H1 (cell line): ENCODE measurements at regions not wholly inside any gene's neighbourhood (a gene's known extent, or its start where the extent isn't known, plus 50 kb on each side); places are given as distances from the start of the nearest gene placed in this dataset.

Experiments used
- CTCF ChIA-PET: fragments of 300-600 bp; sonication (Branson Sonifier 250); formaldehyde crosslinking; loops from one replicate; lab custom pipeline; 2021; ENCODE audit not compliant: partially characterized antibody; lab: Charles Lee
- POLR2A ChIA-PET: fragments of 300-600 bp; sonication (Branson Sonifier 250); formaldehyde crosslinking; loops from one replicate; lab custom pipeline; 2021; ENCODE audit warnings: inconsistent platforms; ENCODE audit not compliant: partially characterized antibody; lab: Charles Lee
- DNase-seq, 2 experiments: peaks; one replicate each; pipeline versions ENCODE4 v3.0.0 to v3.0.0-alpha.2; 2010 to 2022; ENCODE audit warnings: low spot score in 2 of 2, low read depth in 1 of 2, mixed read lengths in 1 of 2
- FAIRE-seq: peaks from 2 replicates; lab custom pipeline; 2011; peaks lifted over from hg19 to GRCh38; lab: Jason Lieb, UNC
- H2AFZ ChIP-seq: 2 replicates; pipeline ENCODE4 v1.8.1; 2012; ENCODE audit warnings: low read length, inconsistent platforms
- H2AK5ac ChIP-seq: 2 replicates; pipeline ENCODE4 v1.6.1; 2013; ENCODE audit warnings: low read depth, low read length
- H2BK120ac ChIP-seq: replicated peaks from 2 replicates; pipeline ENCODE3; 2013; ENCODE audit warnings: low read depth, low read length, inconsistent platforms
- H2BK12ac ChIP-seq: 2 replicates; pipeline ENCODE4 v1.6.1; 2013; ENCODE audit warnings: low read depth, low read length
- H2BK15ac ChIP-seq: 2 replicates; pipeline ENCODE4 v1.6.1; 2013; ENCODE audit warnings: low read length
- H2BK20ac ChIP-seq: 2 replicates; pipeline ENCODE4 v1.6.1; 2013; ENCODE audit warnings: low read length
- H2BK5ac ChIP-seq: 2 replicates; pipeline ENCODE4 v1.6.1; 2013; ENCODE audit warnings: low read depth, low read length
- H3K14ac ChIP-seq: 2 replicates; pipeline ENCODE4 v1.6.1; 2013; ENCODE audit warnings: inconsistent platforms; ENCODE audit not compliant: insufficient read length
- H3K18ac ChIP-seq: 2 replicates; pipeline ENCODE4 v1.6.1; 2013; ENCODE audit warnings: low read length; ENCODE audit errors: extremely low read depth
- H3K23ac ChIP-seq: 2 replicates; pipeline ENCODE4 v1.6.1; 2013; ENCODE audit warnings: inconsistent platforms; ENCODE audit not compliant: insufficient read length
- H3K23me2 ChIP-seq: 2 replicates; pipeline ENCODE4 v1.6.1; 2013; ENCODE audit warnings: low read depth, low read length
- H3K27ac ChIP-seq: 2 replicates; pipeline ENCODE4 v1.6.1; 2011; ENCODE audit warnings: low read depth, low read length, inconsistent platforms
- H3K27me3 ChIP-seq, 4 experiments: replicated peaks in 1 of 4; 1 replicate in 1 of 4; 2 replicates in 3 of 4; pipeline versions ENCODE4 v1.6.1 to v1.8.1; 2011 to 2013; ENCODE audit warnings: low read length in 3 of 4, mild to moderate bottlenecking in 3 of 4, inconsistent platforms in 2 of 4, mixed read lengths in 2 of 4, moderate library complexity in 1 of 4; ENCODE audit not compliant: control insufficient read depth in 3 of 4, insufficient read depth in 3 of 4; ENCODE audit errors: extremely low read depth in 1 of 4
- H3K36me3 ChIP-seq, 4 experiments: 2 replicates each; pipeline versions ENCODE4 v1.6.1 to v1.8.1; 2011 to 2013; ENCODE audit warnings: mild to moderate bottlenecking in 4 of 4, low read length in 3 of 4, moderate library complexity in 2 of 4, control low read depth in 1 of 4, inconsistent platforms in 1 of 4; ENCODE audit not compliant: insufficient read depth in 4 of 4, control insufficient read depth in 2 of 4
- H3K4ac ChIP-seq: replicated peaks from 2 replicates; pipeline ENCODE3; 2013; ENCODE audit warnings: low read length, low read depth, mixed read lengths, inconsistent platforms; ENCODE audit not compliant: insufficient read length
- H3K4me1 ChIP-seq, 4 experiments: replicated peaks in 1 of 4; 1 replicate in 1 of 4; 2 replicates in 3 of 4; pipeline versions ENCODE4 v1.6.1 to v1.8.1; 2011 to 2013; ENCODE audit warnings: low read length in 3 of 4, inconsistent platforms in 2 of 4, mixed read lengths in 1 of 4; ENCODE audit not compliant: insufficient read depth in 4 of 4, control insufficient read depth in 3 of 4
- H3K4me2 ChIP-seq, 2 experiments: 2 replicates each; pipeline versions ENCODE4 v1.6.1 to v1.8.1; 2011 to 2013; ENCODE audit warnings: low read depth in 2 of 2, low read length in 2 of 2, control low read depth in 1 of 2, inconsistent platforms in 1 of 2, mild to moderate bottlenecking in 1 of 2; ENCODE audit not compliant: insufficient read depth in 1 of 2
- H3K4me3 ChIP-seq, 4 experiments: fragments of 200-600, 300-600 bp in 1 of 4; sonication (generic), shearing (Covaris generic), sonication (Bioruptor Twin) in 1 of 4; 2 replicates each; pipeline versions ENCODE4 v1.5.1 to v1.8.1; 2011 to 2016; ENCODE audit warnings: low read length in 4 of 4, low read depth in 3 of 4, control low read depth in 2 of 4, inconsistent platforms in 2 of 4, mild to moderate bottlenecking in 2 of 4, mixed read lengths in 1 of 4, moderate library complexity in 1 of 4; ENCODE audit not compliant: insufficient read depth in 2 of 4; ENCODE audit errors: extremely low read depth in 1 of 4
- H3K56ac ChIP-seq: replicated peaks from 2 replicates; pipeline ENCODE3; 2013; ENCODE audit warnings: low read depth, mild to moderate bottlenecking, mixed read lengths, low read length, inconsistent platforms; ENCODE audit not compliant: insufficient read length
- H3K79me1 ChIP-seq: 2 replicates; pipeline ENCODE4 v1.6.1; 2013; ENCODE audit warnings: low read depth, low read length, control low read depth
- H3K79me2 ChIP-seq, 2 experiments: 2 replicates each; pipeline versions ENCODE4 v1.6.1 to v1.8.1; 2012 to 2013; ENCODE audit warnings: low read length in 2 of 2, mild to moderate bottlenecking in 2 of 2, inconsistent platforms in 1 of 2; ENCODE audit not compliant: insufficient read depth in 2 of 2, control insufficient read depth in 1 of 2
- H3K9ac ChIP-seq, 4 experiments: replicated peaks in 1 of 4; 1 replicate in 1 of 4; 2 replicates in 3 of 4; pipeline versions ENCODE4 v1.6.1 to v1.8.1; 2011 to 2013; ENCODE audit warnings: low read depth in 3 of 4, low read length in 3 of 4, control low read depth in 2 of 4, mild to moderate bottlenecking in 2 of 4, moderate library complexity in 2 of 4, inconsistent platforms in 1 of 4; ENCODE audit errors: extremely low read depth in 1 of 4
- H3K9me3 ChIP-seq, 2 experiments: 2 replicates each; pipeline versions ENCODE4 v1.6.1 to v1.8.1; 2012 to 2013; ENCODE audit warnings: mild to moderate bottlenecking in 2 of 2, moderate library complexity in 2 of 2, control low read depth in 1 of 2, inconsistent platforms in 1 of 2, low read depth in 1 of 2, low read length in 1 of 2, mixed read lengths in 1 of 2; ENCODE audit not compliant: insufficient read depth in 2 of 2
- H4K20me1 ChIP-seq, 2 experiments: replicated peaks in 1 of 2; 2 replicates each; pipeline versions ENCODE3 to v1.8.1; 2011 to 2013; ENCODE audit warnings: inconsistent platforms in 2 of 2, low read length in 2 of 2, mild to moderate bottlenecking in 1 of 2; ENCODE audit not compliant: insufficient read depth in 2 of 2, control insufficient read depth in 1 of 2
- H4K5ac ChIP-seq: 2 replicates; pipeline ENCODE4 v1.6.1; 2013; ENCODE audit warnings: low read length, low read depth, mixed read lengths, inconsistent platforms; ENCODE audit not compliant: insufficient read length
- H4K8ac ChIP-seq: 2 replicates; pipeline ENCODE4 v1.8.0; 2013; ENCODE audit warnings: mild to moderate bottlenecking, moderate library complexity, low read length, inconsistent platforms; ENCODE audit not compliant: insufficient read depth; ENCODE audit errors: extremely low read depth
- H4K91ac ChIP-seq: replicated peaks from 2 replicates; pipeline ENCODE3; 2013; ENCODE audit warnings: low read length, mixed read lengths, inconsistent platforms; ENCODE audit not compliant: insufficient read length
- BCL11A ChIP-seq, 2 experiments: IDR thresholded peaks; one replicate each; pipeline ENCODE4 v1.6.1; 2011; ENCODE audit warnings: low read depth in 2 of 2, low read length in 2 of 2, mild to moderate bottlenecking in 2 of 2
- CHD1 ChIP-seq: IDR thresholded peaks from 2 replicates; pipeline ENCODE4 v1.6.1; 2012; ENCODE audit warnings: low read depth, low read length, improper control_type of control experiment
- GABPA ChIP-seq: IDR thresholded peaks from 2 replicates; pipeline ENCODE4 v1.6.1; 2011; ENCODE audit warnings: mild to moderate bottlenecking, low read length, moderate library complexity, borderline replicate concordance; ENCODE audit not compliant: insufficient read depth
- HDAC2 ChIP-seq, 2 experiments: fragments of 300-600 bp in 1 of 2; sonication (generic) in 1 of 2; IDR thresholded peaks; 2 replicates each; pipeline ENCODE4 v1.6.1; 2011 to 2012; ENCODE audit warnings: low read depth in 2 of 2, low read length in 2 of 2, mild to moderate bottlenecking in 2 of 2, moderate library complexity in 2 of 2, borderline replicate concordance in 1 of 2, inconsistent platforms in 1 of 2
- MAFK ChIP-seq: IDR thresholded peaks from 2 replicates; pipeline ENCODE4 v1.6.1; 2012; ENCODE audit warnings: low read depth, mild to moderate bottlenecking, improper control_type of control experiment, low read length
- PHF8 ChIP-seq: fragments of 200-600 bp; sonication (generic); conservative IDR thresholded peaks from 2 replicates; pipeline ENCODE4 v1.7.1; 2012; ENCODE audit warnings: low read depth, mild to moderate bottlenecking, inconsistent platforms, low read length, moderate library complexity
- RAD21 ChIP-seq, 2 experiments: IDR thresholded peaks in 1 of 2; conservative IDR thresholded peaks in 1 of 2; 2 replicates each; pipeline ENCODE4 v1.6.1; 2011; ENCODE audit warnings: low read depth in 2 of 2, low read length in 2 of 2, improper control_type of control experiment in 1 of 2, inconsistent platforms in 1 of 2, mild to moderate bottlenecking in 1 of 2, moderate library complexity in 1 of 2
- SIRT6 ChIP-seq: IDR thresholded peaks from one replicate; pipeline ENCODE4 v1.7.1; 2012; ENCODE audit warnings: low read length, inconsistent platforms
- SP1 ChIP-seq: IDR thresholded peaks from 2 replicates; pipeline ENCODE4 v1.6.1; 2011; ENCODE audit warnings: low read depth, low read length
- SRF ChIP-seq: IDR thresholded peaks from 2 replicates; pipeline ENCODE4 v1.6.1; 2011; ENCODE audit warnings: mild to moderate bottlenecking, low read depth, low read length, moderate library complexity
- SUZ12 ChIP-seq: fragments of 200-600 bp; sonication (generic); IDR thresholded peaks from 2 replicates; pipeline ENCODE4 v1.6.1; 2012; ENCODE audit warnings: mild to moderate bottlenecking, inconsistent platforms, low read length, moderate library complexity, mixed read lengths
- TAF1 ChIP-seq: IDR thresholded peaks from 2 replicates; pipeline ENCODE4 v1.6.1; 2011; ENCODE audit warnings: mild to moderate bottlenecking, low read depth, low read length
- TCF12 ChIP-seq: IDR thresholded peaks from 2 replicates; pipeline ENCODE4 v1.6.1; 2011; ENCODE audit warnings: low read depth, mild to moderate bottlenecking, low read length
- TEAD4 ChIP-seq: IDR thresholded peaks from 2 replicates; pipeline ENCODE4 v1.6.1; 2012; ENCODE audit warnings: low read depth, low read length, inconsistent platforms, mixed read lengths
- YY1 ChIP-seq: IDR thresholded peaks from 2 replicates; pipeline ENCODE4 v1.6.1; 2011; ENCODE audit warnings: low read depth, mild to moderate bottlenecking, low read length
- WGBS, 2 experiments: shearing (Covaris generic) in 1 of 2; methylation state at CpG; one replicate each; pipeline versions ENCODE4 v1.1.6 to v1.1.7; 2013 to 2015; ENCODE audit warnings: low lambda C conversion rate in 2 of 2, mixed read lengths in 2 of 2, inconsistent platforms in 1 of 2, low coverage in 1 of 2, missing lambda C conversion rate in 1 of 2; ENCODE audit not compliant: insufficient replicate concordance in 2 of 2, insufficient coverage in 1 of 2, insufficient read length in 1 of 2; ENCODE audit errors: extremely low coverage in 1 of 2, missing lambda C conversion rate in 1 of 2; 5-methylcytosine and 5-hydroxymethylcytosine counted together

DNA sequence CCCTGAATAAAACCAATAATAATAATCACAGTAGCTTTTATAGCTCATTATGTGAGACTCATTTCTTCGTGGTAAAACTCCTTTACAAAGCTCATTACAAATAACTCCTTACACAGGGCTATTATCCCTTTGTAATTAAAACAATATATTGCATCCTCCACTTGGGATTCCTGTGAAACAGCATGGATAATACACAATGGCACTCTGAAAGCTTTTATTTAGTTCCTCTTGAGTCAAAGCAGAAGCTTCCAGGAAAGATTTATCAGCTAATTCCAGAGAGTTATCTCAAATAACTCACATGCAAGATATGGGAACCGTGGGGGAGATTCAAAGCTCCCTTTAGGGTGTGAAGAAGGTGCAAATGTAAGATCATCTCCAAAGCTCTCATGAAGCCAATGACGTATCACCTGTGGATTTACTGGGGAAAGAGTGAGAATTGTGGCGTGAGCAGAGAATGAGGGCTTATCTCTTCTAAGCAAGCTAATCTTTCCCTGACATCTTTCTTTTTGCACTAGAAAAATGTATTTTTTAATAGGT lies 60.4 kb upstream of the GJA5 start:
- Histone ChIP-seq H3K9me3 (no peaks in the 10 kb centered on the region), H3K4me2 (no peak overlapping the region), H4K20me1 (no peaks in the 10 kb centered on the region), H2BK120ac (no peak overlapping the region), H2BK15ac (no peak overlapping the region), H3K79me1 (no peaks in the 10 kb centered on the region), H3K23me2 (peaks cover 3% of the 10 kb centered on the region; the same call in 1 of the 2 replicates), H3K14ac (no peak overlapping the region), H3K79me2 (no peaks in the 10 kb centered on the region), H2BK5ac (no peak overlapping the region), H3K27me3 (no peaks in the 10 kb centered on the region), H3K56ac (no peak overlapping the region), H3K27ac (no peak overlapping the region), H3K36me3 (no peaks in the 10 kb centered on the region), H2AK5ac (no peak overlapping the region), H3K4me1 (no peaks in the 10 kb centered on the region), H3K18ac (no peak overlapping the region), H3K4ac (no peak overlapping the region), H3K23ac (no peak overlapping the region), H2BK12ac (no peak overlapping the region), H2BK20ac (no peak overlapping the region), H3K9ac (no peak overlapping the region), H4K8ac (no peak overlapping the region), H4K91ac (no peak overlapping the region), H3K4me3 (no peak overlapping the region), H4K5ac (no peak overlapping the region), H2AFZ (no peak overlapping the region)
- CTCF ChIA-PET, result interaction anchor here (1.0 to 1.4 kb wide), 3 partner anchors 9 to 122 kb away, joined by 3 to 4 read pairs (median 3); no protein-coding TSS in a partner anchor
- 87% methylated on average over 4 of the region's 4 CpGs; no CpG with 5 or more reads in 1 of the 2 experiments for WGBS, 2 experiments
- FAIRE-seq, result no peak
- POLR2A ChIA-PET, result no interaction called here
- no peak for DNase-seq
- no peak for TF ChIP-seq PHF8
- TF ChIP-seq GABPA, result no peak
- no peak for TF ChIP-seq BCL11A (IDR thresholded peaks at IDR 0.05; ENCODE audit: low read depth in 2 of 2, low read length in 2 of 2)
- no peak for TF ChIP-seq HDAC2 (IDR thresholded peaks at IDR 0.05; ENCODE audit: borderline replicate concordance in 1 of 2, low read depth in 2 of 2, low read length in 2 of 2)
- TF ChIP-seq TCF12, result no peak
- TF ChIP-seq TEAD4, result no peak
- no peak for TF ChIP-seq SIRT6
- TF ChIP-seq TAF1, result no peak
- TF ChIP-seq CHD1, result no peak
- no peak for TF ChIP-seq SRF
- no peak for TF ChIP-seq RAD21 (IDR thresholded peaks at IDR 0.05 in 1 of 2, conservative IDR thresholded peaks at IDR 0.05 in 1 of 2; ENCODE audit: low read depth in 2 of 2, low read length in 2 of 2)
- TF ChIP-seq YY1, result no peak
- no peak for TF ChIP-seq SP1
- no peak for TF ChIP-seq MAFK
- TF ChIP-seq SUZ12, result no peak
